ENCODE measurements at regions not wholly inside any gene's neighbourhood (a gene's known extent, or its start where the extent isn't known, plus 50 kb on each side); places are given as distances from the start of the nearest gene placed in this dataset.

DNA sequence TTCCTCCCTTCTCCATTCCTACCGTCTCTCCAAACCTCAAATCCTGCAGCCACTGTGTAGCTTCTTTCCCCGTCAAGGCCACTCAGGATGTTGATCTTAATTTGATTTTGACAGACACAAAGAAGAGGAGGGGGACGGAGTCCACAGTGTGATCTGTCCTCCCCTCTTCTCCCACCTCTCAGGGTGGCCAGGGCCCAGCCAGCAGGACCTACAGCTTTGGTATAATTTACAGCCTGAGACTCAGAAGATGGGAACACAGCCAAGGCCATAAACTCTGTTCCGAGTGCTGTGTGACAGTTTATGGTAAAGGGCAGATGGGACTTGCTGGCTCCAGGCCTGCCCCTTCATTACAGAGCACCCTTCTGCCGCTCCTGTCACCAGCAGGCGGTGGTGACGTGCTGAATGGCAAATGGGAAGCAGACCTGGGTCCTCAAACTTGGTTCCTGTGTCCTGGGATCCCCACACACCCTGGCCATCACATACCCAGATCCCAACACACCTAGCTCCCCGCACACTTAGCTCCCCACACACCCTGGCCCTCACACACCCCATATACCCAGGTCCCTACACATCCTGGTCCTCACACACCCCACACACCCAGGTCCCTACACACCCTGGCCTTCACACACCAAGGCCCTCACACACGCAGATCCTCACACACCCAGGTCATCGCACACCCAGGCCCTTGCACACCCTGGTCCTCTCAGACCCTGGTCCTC lies 71.6 kb downstream of the CD2 start:
- TF ChIP-seq, protein P1, sequence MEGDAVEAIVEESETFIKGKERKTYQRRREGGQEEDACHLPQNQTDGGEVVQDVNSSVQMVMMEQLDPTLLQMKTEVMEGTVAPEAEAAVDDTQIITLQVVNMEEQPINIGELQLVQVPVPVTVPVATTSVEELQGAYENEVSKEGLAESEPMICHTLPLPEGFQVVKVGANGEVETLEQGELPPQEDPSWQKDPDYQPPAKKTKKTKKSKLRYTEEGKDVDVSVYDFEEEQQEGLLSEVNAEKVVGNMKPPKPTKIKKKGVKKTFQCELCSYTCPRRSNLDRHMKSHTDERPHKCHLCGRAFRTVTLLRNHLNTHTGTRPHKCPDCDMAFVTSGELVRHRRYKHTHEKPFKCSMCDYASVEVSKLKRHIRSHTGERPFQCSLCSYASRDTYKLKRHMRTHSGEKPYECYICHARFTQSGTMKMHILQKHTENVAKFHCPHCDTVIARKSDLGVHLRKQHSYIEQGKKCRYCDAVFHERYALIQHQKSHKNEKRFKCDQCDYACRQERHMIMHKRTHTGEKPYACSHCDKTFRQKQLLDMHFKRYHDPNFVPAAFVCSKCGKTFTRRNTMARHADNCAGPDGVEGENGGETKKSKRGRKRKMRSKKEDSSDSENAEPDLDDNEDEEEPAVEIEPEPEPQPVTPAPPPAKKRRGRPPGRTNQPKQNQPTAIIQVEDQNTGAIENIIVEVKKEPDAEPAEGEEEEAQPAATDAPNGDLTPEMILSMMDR (IDR thresholded peaks at IDR 0.05): no peak
- TF ChIP-seq POLR2A (IDR thresholded peaks at IDR 0.05): no peak
